Coronary artery (tissue), 2 donors: ENCODE measurements at regions not wholly inside any gene's neighbourhood (a gene's known extent, or its start where the extent isn't known, plus 50 kb on each side); places are given as distances from the start of the nearest gene placed in this dataset.
A peak's percentile ranks its signal among the peaks of the same experiment; 100 is the strongest.

Experiments used
- DNase-seq: peaks from one replicate; pipeline ENCODE4 v3.0.0-alpha.2; 2017; ENCODE audit warnings: low spot score
- H3K27ac ChIP-seq, 2 donors: fragments of 200-600 bp; sonication (generic); one replicate each; pipeline ENCODE4 v1.5.1; 2016 to 2019
- H3K4me3 ChIP-seq: fragments of 200-600 bp; sonication (generic); 2 replicates; pipeline ENCODE4 v1.5.1; 2016; ENCODE audit warnings: mild to moderate bottlenecking, moderate library complexity
- CTCF ChIP-seq: fragments of 200-600 bp; sonication (generic); IDR thresholded peaks from one replicate; pipeline ENCODE4 v1.5.1; 2019; ENCODE audit warnings: antibody characterized with exemption

- Histone ChIP-seq H3K27ac (no peak overlapping the region), H3K4me3 (no peak overlapping the region)
- DNase-seq: no peak
- no peak for TF ChIP-seq CTCF
Measured at GRCh38 chr5:103408408-103408807, 149.8 kb downstream of the MACIR start.

GRCh38 chr5:103407402-103407801, 148.8 kb downstream of the MACIR start:
- Histone ChIP-seq H3K4me3 (no peak overlapping the region), H3K27ac (no peak overlapping the region)
- TF ChIP-seq CTCF: no peak
- DNase-seq: no peak

GRCh38 chr5:103404483-103404882, 145.9 kb downstream of the MACIR start:
- Histone ChIP-seq H3K4me3 (no peak overlapping the region), H3K27ac (no peak overlapping the region)
- no peak for DNase-seq
- TF ChIP-seq CTCF: no peak

GRCh38 chr5:103402851-103403250, 144.3 kb downstream of the MACIR start:
- DNase-seq: no peak
- no peak overlapping the region for H3K27ac ChIP-seq
- TF ChIP-seq CTCF: no peak
- H3K4me3 ChIP-seq: no peak overlapping the region

- Histone ChIP-seq H3K4me3 (no peak overlapping the region), H3K27ac (no peak overlapping the region)
- TF ChIP-seq CTCF: no peak
- no peak for DNase-seq
Measured at GRCh38 chr5:103397739-103398581, 139.4 kb downstream of the MACIR start.

- no peak overlapping the region for H3K27ac ChIP-seq
- no peak for TF ChIP-seq CTCF
- no peak for DNase-seq
- no peak overlapping the region for H3K4me3 ChIP-seq
Measured at GRCh38 chr5:103394676-103395075, 136.1 kb downstream of the MACIR start.

- DNase-seq: no peak
- Histone ChIP-seq H3K4me3 (no peak overlapping the region), H3K27ac (peak overlapping the region in 1 of 2 donors; percentile 63)
- TF ChIP-seq CTCF: no peak
Measured at GRCh38 chr5:103393101-103393754, 134.7 kb downstream of the MACIR start.
